ENCODE measurements at regions not wholly inside any gene's neighbourhood (a gene's known extent, or its start where the extent isn't known, plus 50 kb on each side); places are given as distances from the start of the nearest gene placed in this dataset.
"Not testable (repeated sequence)": the region's sequence is repeated elsewhere in the genome, so short reads cannot be mapped to it uniquely, and the experiment has no call there.

DNA sequence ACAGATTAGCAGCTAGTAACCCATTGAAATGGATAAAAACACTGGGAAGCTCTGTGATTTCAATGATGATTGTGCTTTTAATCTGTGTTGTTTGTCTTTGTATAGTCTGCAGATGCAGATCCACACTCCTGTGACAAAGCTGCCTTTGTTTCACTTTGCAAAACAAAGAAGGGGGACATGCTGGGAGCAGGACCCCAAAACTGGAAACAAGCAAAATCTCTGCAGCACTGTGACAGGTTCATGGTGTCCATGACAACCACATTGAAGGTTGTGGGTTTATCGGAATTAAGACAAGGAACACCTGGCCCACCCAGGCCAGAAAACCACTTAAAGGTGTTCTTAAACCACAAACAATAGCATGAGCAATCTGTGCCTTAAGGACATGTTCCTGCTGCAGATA is 95.6 kb upstream of the PTGDR start:
- not testable (repeated sequence) for TF ChIP-seq EZH2 (IDR thresholded peaks at IDR 0.05; ENCODE audit: insufficient read depth, poor library complexity, severe bottlenecking); EZH2phosphoT487 (IDR thresholded peaks at IDR 0.05; ENCODE audit: insufficient read depth, low read depth)

Measured in GM23248 (cell line).